Activated B cell treated with CpG ODN at 0.5 μM for 24 hours (primary cell): ENCODE measurements at regions not wholly inside any gene's neighbourhood (a gene's known extent, or its start where the extent isn't known, plus 50 kb on each side); places are given as distances from the start of the nearest gene placed in this dataset.

Experiments used
- ATAC-seq: fragments of 200-7000 bp; cut with Tn5 transposase; one replicate; pipeline ENCODE4 v1.10.0; 2021; ENCODE audit warnings: low read depth, mild to moderate bottlenecking, moderate library complexity
- CTCF ChIA-PET: fragments of 350-600 bp; sonication (Branson Sonifier 250); formaldehyde crosslinking; loops from one replicate; lab custom pipeline; 2021; ENCODE audit warnings: antibody characterized with exemption; lab: Charles Lee
- POLR2A ChIA-PET: fragments of 350-600 bp; sonication (Branson Sonifier 250); formaldehyde crosslinking; loops from one replicate; lab custom pipeline; 2021; ENCODE audit warnings: antibody characterized with exemption; lab: Charles Lee
- DNase-seq: peaks from one replicate; pipeline ENCODE4 v3.0.0; 2022
- H3K27ac Mint-ChIP-seq: one replicate; pipeline ENCODE4 v1.8.0; 2020; ENCODE audit warnings: mixed read lengths
- H3K27me3 Mint-ChIP-seq: one replicate; pipeline ENCODE4 v1.8.0; 2021; ENCODE audit warnings: mixed read lengths
- H3K36me3 Mint-ChIP-seq: one replicate; pipeline ENCODE4 v1.8.0; 2021; ENCODE audit warnings: low read depth, mixed read lengths
- H3K4me1 Mint-ChIP-seq: one replicate; pipeline ENCODE4 v1.8.0; 2021; ENCODE audit warnings: mixed read lengths
- H3K4me3 Mint-ChIP-seq: one replicate; pipeline ENCODE4 v1.8.0; 2020; ENCODE audit warnings: mild to moderate bottlenecking, mixed read lengths
- H3K9me3 Mint-ChIP-seq: one replicate; pipeline ENCODE4 v1.8.0; 2020; ENCODE audit warnings: mixed read lengths
- intact Hi-C: fragments of 100-400 bp; cut with micrococcal nuclease; formaldehyde crosslinking; loops from one replicate; pipeline ENCODE4 v1.15.1; 2024
- TF ChIP-seq, protein P1 (sequence below): fragments of 200-600 bp; IDR thresholded peaks from one replicate; pipeline ENCODE4 v1.8.0; 2022; ENCODE audit warnings: antibody characterized with exemption, mild to moderate bottlenecking

DNA sequence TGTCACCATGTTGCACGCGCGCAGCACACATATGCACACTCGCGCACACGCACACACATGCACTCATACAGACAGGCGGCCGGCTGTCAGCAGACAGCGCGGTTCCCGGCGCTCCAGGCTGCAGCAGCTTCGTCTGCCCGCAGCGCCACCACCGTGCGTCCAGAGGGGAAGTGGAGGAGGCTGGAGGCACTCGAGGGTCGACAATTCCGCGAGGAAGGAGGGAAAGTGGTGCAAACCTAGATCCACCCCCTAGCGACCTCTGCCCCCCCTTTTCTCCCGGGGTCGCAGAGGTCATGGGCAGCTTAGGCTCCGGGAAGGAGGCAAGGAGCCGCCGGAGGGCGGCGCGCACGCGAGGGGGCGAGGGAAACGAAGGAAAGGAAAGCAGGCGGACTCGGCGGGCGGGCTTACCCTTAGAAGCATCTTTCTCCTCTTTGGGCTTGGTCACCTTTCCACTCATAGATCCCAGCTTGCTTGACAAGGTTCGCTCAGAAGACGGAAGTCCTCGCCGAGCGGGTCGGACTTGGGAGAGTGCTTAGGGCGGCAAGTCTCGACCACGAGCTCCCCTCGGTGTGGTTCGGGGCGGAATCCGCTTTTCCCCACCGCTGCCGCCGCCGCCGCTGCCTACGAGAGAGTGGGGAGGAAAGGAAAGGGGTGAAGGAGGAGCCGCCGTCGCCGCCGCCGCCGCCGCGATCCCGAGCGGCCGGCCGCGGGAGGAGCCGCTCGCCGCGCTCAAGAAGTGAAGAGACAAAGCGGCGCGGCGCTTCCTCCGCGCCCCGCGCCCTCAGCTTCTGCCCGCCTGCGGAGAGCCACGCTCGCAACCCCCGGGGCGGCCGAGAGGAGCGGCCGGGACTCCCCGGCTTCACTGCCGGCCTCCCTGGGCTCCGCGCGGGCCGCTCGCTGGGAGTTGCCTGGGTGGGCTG lies 326.6 kb upstream of the F9 start:
- H3K4me1 Mint-ChIP-seq = peaks cover 6% of the 10 kb centered on the region
- TF ChIP-seq, protein P1, sequence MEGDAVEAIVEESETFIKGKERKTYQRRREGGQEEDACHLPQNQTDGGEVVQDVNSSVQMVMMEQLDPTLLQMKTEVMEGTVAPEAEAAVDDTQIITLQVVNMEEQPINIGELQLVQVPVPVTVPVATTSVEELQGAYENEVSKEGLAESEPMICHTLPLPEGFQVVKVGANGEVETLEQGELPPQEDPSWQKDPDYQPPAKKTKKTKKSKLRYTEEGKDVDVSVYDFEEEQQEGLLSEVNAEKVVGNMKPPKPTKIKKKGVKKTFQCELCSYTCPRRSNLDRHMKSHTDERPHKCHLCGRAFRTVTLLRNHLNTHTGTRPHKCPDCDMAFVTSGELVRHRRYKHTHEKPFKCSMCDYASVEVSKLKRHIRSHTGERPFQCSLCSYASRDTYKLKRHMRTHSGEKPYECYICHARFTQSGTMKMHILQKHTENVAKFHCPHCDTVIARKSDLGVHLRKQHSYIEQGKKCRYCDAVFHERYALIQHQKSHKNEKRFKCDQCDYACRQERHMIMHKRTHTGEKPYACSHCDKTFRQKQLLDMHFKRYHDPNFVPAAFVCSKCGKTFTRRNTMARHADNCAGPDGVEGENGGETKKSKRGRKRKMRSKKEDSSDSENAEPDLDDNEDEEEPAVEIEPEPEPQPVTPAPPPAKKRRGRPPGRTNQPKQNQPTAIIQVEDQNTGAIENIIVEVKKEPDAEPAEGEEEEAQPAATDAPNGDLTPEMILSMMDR = no peak
- no peaks in the 10 kb centered on the region for H3K36me3 Mint-ChIP-seq
- intact Hi-C loops = no loop called here
- no peaks in the 10 kb centered on the region for H3K9me3 Mint-ChIP-seq
- no peak for DNase-seq
- no peak overlapping the region for H3K27ac Mint-ChIP-seq
- H3K4me3 Mint-ChIP-seq = no peak overlapping the region
- ChIA-PET POLR2A (no interaction called here), CTCF (no interaction called here)
- H3K27me3 Mint-ChIP-seq = peaks cover 11% of the 10 kb centered on the region
- no peak for ATAC-seq

DNA sequence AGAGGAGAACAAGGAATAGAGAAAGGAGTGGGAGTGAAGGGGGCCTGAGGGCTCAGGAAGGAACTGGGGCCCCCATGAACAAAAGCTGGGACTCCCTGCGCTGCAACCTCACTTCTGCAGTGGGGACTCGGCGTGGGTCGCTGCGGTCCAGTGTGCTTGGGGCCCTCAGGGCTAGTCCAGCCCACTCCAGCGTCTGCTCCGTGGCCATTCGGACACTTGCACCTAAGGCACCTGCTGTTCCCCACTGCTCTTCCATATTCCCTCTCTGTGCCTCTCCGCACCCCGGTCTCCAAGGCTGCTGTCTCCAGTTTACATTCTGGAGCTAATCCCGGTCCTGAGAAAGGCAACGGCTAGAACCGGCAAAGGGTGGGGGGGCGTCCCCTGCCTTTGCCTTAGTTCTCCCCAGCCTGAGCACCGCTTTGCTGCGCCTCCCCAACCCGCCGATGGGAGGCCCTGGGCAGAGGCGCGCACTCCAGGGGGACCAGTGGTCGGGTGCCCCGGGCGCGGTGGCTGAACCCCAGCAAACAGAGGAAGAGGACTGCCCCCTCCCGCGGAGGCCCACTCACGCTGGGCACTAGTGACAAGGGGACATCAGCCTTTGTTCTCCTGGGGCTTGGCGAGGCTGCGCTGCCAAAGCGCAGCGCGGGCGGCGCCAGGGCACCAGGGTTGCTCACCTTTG lies 327.7 kb upstream of the F9 start:
- Mint-ChIP-seq H3K27me3 (peaks cover 11% of the 10 kb centered on the region), H3K4me3 (no peak overlapping the region), H3K9me3 (no peaks in the 10 kb centered on the region), H3K4me1 (peaks cover 6% of the 10 kb centered on the region), H3K36me3 (no peaks in the 10 kb centered on the region), H3K27ac (no peak overlapping the region)
- ATAC-seq (no peak), DNase-seq (no peak)
- intact Hi-C loops = no loop called here
- ChIA-PET CTCF (no interaction called here), POLR2A (no interaction called here)
- TF ChIP-seq, protein P1 = no peak

DNA sequence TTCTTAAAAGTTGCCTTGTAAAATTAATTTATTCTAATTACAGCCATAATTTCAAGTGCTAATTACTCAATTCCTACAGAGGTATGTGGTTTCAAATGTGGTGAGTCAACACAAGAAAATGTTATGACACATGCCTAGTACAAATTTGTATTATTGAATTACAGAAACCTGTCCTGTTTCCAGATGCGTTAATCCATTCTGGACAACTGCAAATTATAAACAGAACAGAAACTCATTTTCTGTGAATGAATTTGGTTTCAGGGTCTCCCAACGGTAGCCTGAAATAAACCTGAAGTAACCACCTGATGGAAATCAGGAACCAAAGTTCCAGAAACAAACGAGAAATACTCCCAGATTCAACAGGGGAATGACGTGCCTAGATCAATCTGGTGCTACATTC lies 328.6 kb upstream of the F9 start:
- peaks cover 12% of the 10 kb centered on the region for H3K27me3 Mint-ChIP-seq
- POLR2A ChIA-PET = no interaction called here
- intact Hi-C loops = no loop called here
- H3K36me3 Mint-ChIP-seq = no peaks in the 10 kb centered on the region
- TF ChIP-seq, protein P1 = no peak
- H3K4me1 Mint-ChIP-seq = peaks cover 6% of the 10 kb centered on the region
- CTCF ChIA-PET = no interaction called here
- no peak for DNase-seq
- no peaks in the 10 kb centered on the region for H3K9me3 Mint-ChIP-seq
- no peak overlapping the region for H3K27ac Mint-ChIP-seq
- H3K4me3 Mint-ChIP-seq = no peak overlapping the region
- no peak for ATAC-seq

DNA sequence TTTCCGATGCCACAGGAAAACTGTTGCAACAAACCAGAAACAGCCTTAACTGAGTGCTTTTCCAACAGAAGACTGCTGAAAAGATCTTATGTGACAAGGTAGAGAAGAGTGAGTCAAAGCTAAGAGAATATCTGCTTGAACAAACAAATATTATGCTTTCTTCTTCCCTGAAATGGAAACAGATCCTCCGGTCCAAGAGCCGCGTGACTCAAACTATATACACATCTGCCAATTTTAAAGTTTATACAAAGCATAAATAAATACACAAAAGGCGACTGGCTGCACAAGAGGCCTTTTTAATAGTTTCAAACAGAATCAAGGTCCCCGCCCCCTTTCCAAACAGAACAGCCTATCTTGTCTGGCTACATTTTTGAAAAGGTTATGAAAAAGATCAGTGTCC lies 329.7 kb upstream of the F9 start:
- POLR2A ChIA-PET = no interaction called here
- H3K27ac Mint-ChIP-seq = no peak overlapping the region
- H3K4me3 Mint-ChIP-seq = no peak overlapping the region
- no peak for ATAC-seq
- peaks cover 24% of the 10 kb centered on the region for H3K27me3 Mint-ChIP-seq
- no peak for DNase-seq
- intact Hi-C loops = no loop called here
- H3K36me3 Mint-ChIP-seq = no peaks in the 10 kb centered on the region
- peaks cover 6% of the 10 kb centered on the region for H3K4me1 Mint-ChIP-seq
- H3K9me3 Mint-ChIP-seq = no peaks in the 10 kb centered on the region
- CTCF ChIA-PET = no interaction called here
- TF ChIP-seq, protein P1 = no peak

DNA sequence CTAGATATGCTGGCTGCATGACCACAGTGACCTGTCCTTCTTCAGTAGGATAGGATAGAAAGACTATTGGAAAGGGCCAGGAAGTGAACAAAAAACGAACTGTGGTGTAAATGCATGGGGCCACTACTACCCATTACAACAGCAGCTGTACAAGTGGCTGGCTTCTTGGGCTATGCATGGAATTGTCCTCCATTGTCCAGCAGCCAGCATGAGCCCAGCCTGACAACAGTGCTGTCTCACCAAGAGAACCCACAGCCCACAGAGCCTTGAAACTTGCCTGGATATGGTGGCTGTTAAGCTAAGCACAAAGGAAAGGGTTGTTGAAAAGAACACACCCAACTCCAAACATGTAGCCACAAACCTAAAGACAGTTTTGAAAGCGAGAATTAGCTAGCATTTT lies 330.2 kb upstream of the F9 start:
- no peak overlapping the region for H3K27ac Mint-ChIP-seq
- ChIA-PET POLR2A (no interaction called here), CTCF (no interaction called here)
- ATAC-seq = no peak
- H3K9me3 Mint-ChIP-seq = no peaks in the 10 kb centered on the region
- TF ChIP-seq, protein P1 = no peak
- peaks cover 3% of the 10 kb centered on the region for H3K4me1 Mint-ChIP-seq
- no peak overlapping the region for H3K4me3 Mint-ChIP-seq
- peaks cover 22% of the 10 kb centered on the region for H3K27me3 Mint-ChIP-seq
- intact Hi-C loops = no loop called here
- DNase-seq = no peak
- no peaks in the 10 kb centered on the region for H3K36me3 Mint-ChIP-seq
